Fibroblast of pulmonary artery (primary cell): ENCODE measurements at regions not wholly inside any gene's neighbourhood (a gene's known extent, or its start where the extent isn't known, plus 50 kb on each side); places are given as distances from the start of the nearest gene placed in this dataset.

Source experiments
- DNase-seq: peaks from one replicate; pipeline ENCODE4 v3.0.0-alpha.2; 2010; ENCODE audit warnings: low read depth
- H3K4me3 ChIP-seq: replicated peaks from 2 replicates; pipeline ENCODE4 v1.5.1; 2011; ENCODE audit warnings: low read depth, mild to moderate bottlenecking, control low read depth, low read length, moderate library complexity
- TF ChIP-seq, protein P1 (sequence below): IDR thresholded peaks from 2 replicates; pipeline ENCODE4 v1.5.1; 2011; ENCODE audit warnings: mild to moderate bottlenecking, control low read depth, low read length, inconsistent platforms; ENCODE audit errors: missing control alignments

DNA sequence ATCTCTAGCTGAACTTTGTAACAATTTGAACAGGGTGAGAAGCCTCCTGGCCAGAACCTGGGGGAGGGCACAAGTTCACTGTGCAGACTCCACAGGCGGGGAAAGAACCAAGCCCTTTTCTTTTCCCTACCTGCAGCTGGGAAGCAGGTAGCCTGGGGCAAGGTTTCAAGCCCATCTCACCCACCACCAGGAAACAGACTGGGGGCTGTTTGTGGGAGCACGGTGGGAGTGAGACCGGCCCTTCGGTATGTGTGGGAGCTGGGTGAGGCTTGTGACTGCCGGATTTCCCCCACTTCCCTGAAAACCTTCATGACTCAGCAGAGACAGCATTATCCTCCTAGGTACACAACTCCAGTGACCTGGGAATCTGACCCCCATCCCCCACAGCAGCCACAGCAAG, 211.7 kb downstream of the ZNF674 start:
- TF ChIP-seq, protein P1, sequence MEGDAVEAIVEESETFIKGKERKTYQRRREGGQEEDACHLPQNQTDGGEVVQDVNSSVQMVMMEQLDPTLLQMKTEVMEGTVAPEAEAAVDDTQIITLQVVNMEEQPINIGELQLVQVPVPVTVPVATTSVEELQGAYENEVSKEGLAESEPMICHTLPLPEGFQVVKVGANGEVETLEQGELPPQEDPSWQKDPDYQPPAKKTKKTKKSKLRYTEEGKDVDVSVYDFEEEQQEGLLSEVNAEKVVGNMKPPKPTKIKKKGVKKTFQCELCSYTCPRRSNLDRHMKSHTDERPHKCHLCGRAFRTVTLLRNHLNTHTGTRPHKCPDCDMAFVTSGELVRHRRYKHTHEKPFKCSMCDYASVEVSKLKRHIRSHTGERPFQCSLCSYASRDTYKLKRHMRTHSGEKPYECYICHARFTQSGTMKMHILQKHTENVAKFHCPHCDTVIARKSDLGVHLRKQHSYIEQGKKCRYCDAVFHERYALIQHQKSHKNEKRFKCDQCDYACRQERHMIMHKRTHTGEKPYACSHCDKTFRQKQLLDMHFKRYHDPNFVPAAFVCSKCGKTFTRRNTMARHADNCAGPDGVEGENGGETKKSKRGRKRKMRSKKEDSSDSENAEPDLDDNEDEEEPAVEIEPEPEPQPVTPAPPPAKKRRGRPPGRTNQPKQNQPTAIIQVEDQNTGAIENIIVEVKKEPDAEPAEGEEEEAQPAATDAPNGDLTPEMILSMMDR: no peak
- no peak for DNase-seq
- no peak overlapping the region for H3K4me3 ChIP-seq

- H3K4me3 ChIP-seq: no peak overlapping the region
- TF ChIP-seq, protein P1: no peak
- DNase-seq: no peak
Measured at GRCh38 chrX:46330981-46331380, 214.2 kb downstream of the ZNF674 start.

- no peak for DNase-seq
- no peak overlapping the region for H3K4me3 ChIP-seq
- TF ChIP-seq, protein P1: no peak
Measured at GRCh38 chrX:46330513-46330912, 214.7 kb downstream of the ZNF674 start.

- no peak overlapping the region for H3K4me3 ChIP-seq
- no peak for DNase-seq
- TF ChIP-seq, protein P1: no peak
Measured at GRCh38 chrX:46328133-46328532, 217.1 kb downstream of the ZNF674 start.

DNA sequence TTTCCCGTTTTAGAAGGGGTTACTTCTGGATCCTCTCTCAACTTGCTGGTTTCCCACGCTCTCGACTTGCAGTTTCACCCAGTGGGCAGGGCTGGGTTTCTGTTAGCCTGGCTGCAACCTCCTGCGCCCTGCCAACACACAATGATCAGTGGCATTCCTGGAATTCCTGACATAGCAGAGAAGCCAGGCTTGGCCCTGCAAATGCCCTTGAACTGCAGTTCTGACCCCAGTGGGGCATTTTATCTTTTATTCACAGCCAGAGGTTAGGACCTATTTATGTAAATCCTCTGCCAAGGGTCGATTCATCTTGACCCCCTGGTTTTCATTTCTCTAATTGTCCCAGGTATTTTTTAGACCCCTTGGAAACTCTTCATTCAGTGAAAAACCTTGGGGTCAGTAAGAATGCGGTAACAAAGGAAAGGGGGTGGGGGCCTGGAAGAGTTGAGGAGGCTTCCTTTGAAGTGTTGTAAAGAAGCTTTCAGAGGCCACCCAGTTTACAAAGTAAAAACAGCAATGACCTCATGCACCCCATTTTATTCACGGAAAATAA, 217.6 kb downstream of the ZNF674 start:
- no peak overlapping the region for H3K4me3 ChIP-seq
- DNase-seq: peak; percentile 55

GRCh38 chrX:46326161-46326560, 219.1 kb downstream of the ZNF674 start:
- no peak overlapping the region for H3K4me3 ChIP-seq
- TF ChIP-seq, protein P1: no peak
- peak; percentile 26 for DNase-seq

More for the DNA sequence above, 217.6 kb downstream of the ZNF674 start:
- TF ChIP-seq, protein P1: no peak

GRCh38 chrX:46325312-46325877, 219.8 kb downstream of the ZNF674 start:
- peak; percentile 58 for DNase-seq
- TF ChIP-seq, protein P1: no peak
- no peak overlapping the region for H3K4me3 ChIP-seq
